ENCODE measurements at regions not wholly inside any gene's neighbourhood (a gene's known extent, or its start where the extent isn't known, plus 50 kb on each side); places are given as distances from the start of the nearest gene placed in this dataset.
"Not testable (repeated sequence)": the region's sequence is repeated elsewhere in the genome, so short reads cannot be mapped to it uniquely, and the experiment has no call there.

- DNase-seq (ENCODE audit: insufficient read length, low spot score) (no peak), FAIRE-seq (no peak)
Measured at GRCh38 chr18:38792731-38793130, 1227.1 kb upstream of the CELF4 start.

GRCh38 chr18:38790786-38791185, 1225.2 kb upstream of the CELF4 start:
- no peak for DNase-seq (ENCODE audit: insufficient read length, low spot score)
- FAIRE-seq, result no peak

- FAIRE-seq, result no peak
Measured at GRCh38 chr18:38790303-38790702, 1224.7 kb upstream of the CELF4 start.

GRCh38 chr18:38789141-38789540, 1223.5 kb upstream of the CELF4 start:
- FAIRE-seq, result no peak
- DNase-seq (ENCODE audit: insufficient read length, low spot score), result no peak

More at GRCh38 chr18:38790303-38790702, 1224.7 kb upstream of the CELF4 start:
- no peak for DNase-seq (ENCODE audit: insufficient read length, low spot score)

GRCh38 chr18:38786906-38787305, 1221.3 kb upstream of the CELF4 start:
- no peak for DNase-seq (ENCODE audit: insufficient read length, low spot score)
- no peak for FAIRE-seq

- DNase-seq (ENCODE audit: insufficient read length, low spot score); FAIRE-seq: not testable (repeated sequence)
Measured at GRCh38 chr18:38771620-38772019, 1206.0 kb upstream of the CELF4 start.

GRCh38 chr18:38768504-38768903, 1202.9 kb upstream of the CELF4 start:
- FAIRE-seq (no peak), DNase-seq (ENCODE audit: insufficient read length, low spot score) (no peak)

GRCh38 chr18:38759457-38759856, 1193.9 kb upstream of the CELF4 start:
- FAIRE-seq (no peak), DNase-seq (ENCODE audit: insufficient read length, low spot score) (no peak)

GRCh38 chr18:38756436-38756835, 1190.8 kb upstream of the CELF4 start:
- FAIRE-seq, result no peak
- DNase-seq (ENCODE audit: insufficient read length, low spot score), result no peak

- DNase-seq (ENCODE audit: insufficient read length, low spot score) (no peak), FAIRE-seq (no peak)
Measured at GRCh38 chr18:38752430-38752829, 1186.8 kb upstream of the CELF4 start.

GRCh38 chr18:38751898-38752297, 1186.3 kb upstream of the CELF4 start:
- DNase-seq (ENCODE audit: insufficient read length, low spot score) (no peak), FAIRE-seq (no peak)

GRCh38 chr18:38751211-38751610, 1185.6 kb upstream of the CELF4 start:
- DNase-seq (ENCODE audit: insufficient read length, low spot score), result no peak

GRCh38 chr18:38750751-38751150, 1185.2 kb upstream of the CELF4 start:
- FAIRE-seq, result no peak
- DNase-seq (ENCODE audit: insufficient read length, low spot score), result no peak

More at GRCh38 chr18:38751211-38751610, 1185.6 kb upstream of the CELF4 start:
- FAIRE-seq, result no peak

- FAIRE-seq, result peak; percentile 47
Measured at GRCh38 chr18:38747153-38747552, 1181.6 kb upstream of the CELF4 start.

GRCh38 chr18:38720181-38720580, 1154.6 kb upstream of the CELF4 start:
- not testable (repeated sequence) for DNase-seq (ENCODE audit: insufficient read length, low spot score); FAIRE-seq

More at GRCh38 chr18:38747153-38747552, 1181.6 kb upstream of the CELF4 start:
- no peak for DNase-seq (ENCODE audit: insufficient read length, low spot score)

- no peak for FAIRE-seq
Measured at GRCh38 chr18:38718365-38718901, 1152.8 kb upstream of the CELF4 start.

GRCh38 chr18:38709122-38709521, 1143.5 kb upstream of the CELF4 start:
- no peak for DNase-seq (ENCODE audit: insufficient read length, low spot score)
- no peak for FAIRE-seq

More at GRCh38 chr18:38718365-38718901, 1152.8 kb upstream of the CELF4 start:
- DNase-seq (ENCODE audit: insufficient read length, low spot score), result no peak

- FAIRE-seq (no peak), DNase-seq (ENCODE audit: insufficient read length, low spot score) (no peak)
Measured at GRCh38 chr18:38706373-38706772, 1140.8 kb upstream of the CELF4 start.

- FAIRE-seq, result no peak
- no peak for DNase-seq (ENCODE audit: insufficient read length, low spot score)
Measured at GRCh38 chr18:38698088-38698487, 1132.5 kb upstream of the CELF4 start.

- DNase-seq (ENCODE audit: insufficient read length, low spot score), result no peak
- no peak for FAIRE-seq
Measured at GRCh38 chr18:38695559-38696280, 1130.1 kb upstream of the CELF4 start.

GRCh38 chr18:38693104-38693503, 1127.5 kb upstream of the CELF4 start:
- DNase-seq (ENCODE audit: insufficient read length, low spot score) (no peak), FAIRE-seq (no peak)

- FAIRE-seq, result no peak
- no peak for DNase-seq (ENCODE audit: insufficient read length, low spot score)
Measured at GRCh38 chr18:38690626-38691025, 1125.0 kb upstream of the CELF4 start.
